GM12878 (cell line): ENCODE measurements at regions not wholly inside any gene's neighbourhood (a gene's known extent, or its start where the extent isn't known, plus 50 kb on each side); places are given as distances from the start of the nearest gene placed in this dataset.

ENCODE experiments used
- ATAC-seq: fragments of 200-7000 bp; cut with Tn5 transposase; 3 replicates; pipeline ENCODE4 v1.9.1; 2020; ENCODE audit warnings: mild to moderate bottlenecking, moderate library complexity
- BruUV-seq: library from RNA; stranded (reverse); fragments of 400-500 nt; replicated peaks from 2 replicates; lab custom pipeline; 2021; lab: Mats Ljungman, UMichigan
- CTCF ChIA-PET: fragments of 300-600 bp; sonication (Branson Sonifier 250); formaldehyde crosslinking; extraction: SDS; loops from one replicate; lab custom pipeline; 2021; ENCODE audit warnings: inconsistent platforms; lab: Yijun Ruan, JAX
- POLR2A ChIA-PET: fragments of 350-600 bp; formaldehyde crosslinking; extraction: SDS; loops from one replicate; lab custom pipeline; 2021; ENCODE audit warnings: inconsistent platforms; lab: Charles Lee
- RAD21 ChIA-PET: fragments of 300-600 bp; sonication (Branson Sonifier 250); formaldehyde crosslinking; loops from one replicate; lab custom pipeline; 2023; ENCODE audit warnings: antibody characterized with exemption; ENCODE audit not compliant: unreplicated experiment; lab: Charles Lee
- SMC1A ChIA-PET: fragments of 300-600 bp; sonication (Branson Sonifier 250); formaldehyde crosslinking; loops from one replicate; lab custom pipeline; 2023; ENCODE audit not compliant: unreplicated experiment, uncharacterized antibody; lab: Charles Lee
- DNase-seq: peaks from one replicate; pipeline ENCODE4 v3.0.0-alpha.2; 2011; ENCODE audit warnings: low read depth, low spot score
- FAIRE-seq: peaks from 3 replicates; lab custom pipeline; 2011; peaks lifted over from hg19 to GRCh38; lab: Jason Lieb, UNC
- H2AFZ ChIP-seq: 2 replicates; pipeline ENCODE4 v1.6.0; 2011; ENCODE audit warnings: low read depth, low read length, control low read depth; ENCODE audit not compliant: control insufficient read depth
- H3K27ac ChIP-seq: 2 replicates; pipeline ENCODE4 v1.5.1; 2011; ENCODE audit warnings: control low read depth; ENCODE audit not compliant: control insufficient read depth, insufficient read depth
- H3K27me3 ChIP-seq, 2 experiments: replicated peaks in 1 of 2; 2 replicates each; pipeline versions ENCODE4 v1.6.0 to v1.6.1; 2011; ENCODE audit warnings: low read length in 1 of 2; ENCODE audit not compliant: control insufficient read depth in 2 of 2, insufficient read depth in 2 of 2
- H3K36me3 ChIP-seq, 2 experiments: 2 replicates each; pipeline ENCODE4 v1.5.1; 2011; ENCODE audit warnings: low read length in 1 of 2; ENCODE audit not compliant: control insufficient read depth in 2 of 2, insufficient read depth in 2 of 2
- H3K4me1 ChIP-seq: 2 replicates; pipeline ENCODE4 v1.6.1; 2011; ENCODE audit warnings: mild to moderate bottlenecking, low read length, moderate library complexity, mixed read lengths; ENCODE audit not compliant: control insufficient read depth, insufficient read depth
- H3K4me2 ChIP-seq: 2 replicates; pipeline ENCODE4 v1.6.0; 2011; ENCODE audit warnings: control low read depth; ENCODE audit not compliant: control insufficient read depth, insufficient read depth
- H3K4me3 ChIP-seq: fragments of 200-600 bp; sonication (generic); 2 replicates; pipeline ENCODE4 v1.5.1; 2016
- H3K79me2 ChIP-seq: 2 replicates; pipeline ENCODE4 v1.6.0; 2011; ENCODE audit warnings: low read length; ENCODE audit not compliant: control insufficient read depth, insufficient read depth
- H3K9ac ChIP-seq: 2 replicates; pipeline ENCODE4 v1.8.0; 2011; ENCODE audit warnings: low read length, control low read depth, mixed read lengths; ENCODE audit not compliant: control insufficient read depth, insufficient read depth
- H3K9me3 ChIP-seq: replicated peaks from 3 replicates; pipeline ENCODE4 v1.5.1; 2011; ENCODE audit warnings: mild to moderate bottlenecking, low read length; ENCODE audit not compliant: control insufficient read depth, insufficient read depth
- H4K20me1 ChIP-seq: 2 replicates; pipeline ENCODE4 v1.6.0; 2011; ENCODE audit not compliant: control insufficient read depth, insufficient read depth
- CBFB ChIP-seq: IDR thresholded peaks from 2 replicates; pipeline ENCODE4 v1.6.1; 2016; ENCODE audit warnings: antibody characterized with exemption, low read depth
- CBX5 ChIP-seq: sonication (generic); IDR thresholded peaks from 2 replicates; pipeline ENCODE4 v1.6.1; 2016; ENCODE audit warnings: low read depth, moderate library complexity, mild to moderate bottlenecking, inconsistent platforms
- DPF2 ChIP-seq: fragments of 450-650 bp; IDR thresholded peaks from 2 replicates; pipeline ENCODE4 v1.6.1; 2017; ENCODE audit warnings: mild to moderate bottlenecking
- E4F1 ChIP-seq: fragments of 450-650 bp; IDR thresholded peaks from 2 replicates; pipeline ENCODE4 v1.6.1; 2018; ENCODE audit warnings: borderline replicate concordance, mild to moderate bottlenecking; ENCODE audit not compliant: partially characterized antibody
- HCFC1 ChIP-seq: fragments of 150-350 bp; IDR thresholded peaks from 2 replicates; pipeline ENCODE4 v1.6.1; 2014; ENCODE audit warnings: low read length
- MTA2 ChIP-seq: fragments of 450-650 bp; IDR thresholded peaks from 2 replicates; pipeline ENCODE4 v1.6.1; 2016; ENCODE audit warnings: low read depth, mild to moderate bottlenecking, moderate library complexity
- PAX8 ChIP-seq: fragments of 450-650 bp; IDR thresholded peaks from 2 replicates; pipeline ENCODE4 v1.6.1; 2017; ENCODE audit warnings: mild to moderate bottlenecking, moderate library complexity
- RCOR1 ChIP-seq: conservative IDR thresholded peaks from 2 replicates; pipeline ENCODE4 v1.6.1; 2012; ENCODE audit warnings: low read depth, low read length, improper control_type of control experiment
- SIX5 ChIP-seq: IDR thresholded peaks from 2 replicates; pipeline ENCODE4 v1.6.1; 2011; ENCODE audit warnings: mild to moderate bottlenecking, low read depth, low read length, moderate library complexity; ENCODE audit not compliant: severe bottlenecking
- SMAD5 ChIP-seq: IDR thresholded peaks from 2 replicates; pipeline ENCODE4 v1.6.1; 2016; ENCODE audit warnings: antibody characterized with exemption, low read depth
- SMARCA5 ChIP-seq: fragments of 450-650 bp; IDR thresholded peaks from 2 replicates; pipeline ENCODE4 v1.6.1; 2017; ENCODE audit warnings: mild to moderate bottlenecking
- TCF3 ChIP-seq: IDR thresholded peaks from 2 replicates; pipeline ENCODE4 v1.6.1; 2012; ENCODE audit warnings: low read depth, mild to moderate bottlenecking, low read length, borderline replicate concordance; ENCODE audit not compliant: insufficient read depth
- YBX1 ChIP-seq: fragments of 450-650 bp; IDR thresholded peaks from 2 replicates; pipeline ENCODE4 v1.6.1; 2016; ENCODE audit warnings: antibody characterized with exemption
- ZBED1 ChIP-seq: IDR thresholded peaks from 2 replicates; pipeline ENCODE4 v1.6.1; 2016; ENCODE audit warnings: borderline replicate concordance
- ZNF274 ChIP-seq: IDR thresholded peaks from one replicate; pipeline ENCODE4 v1.8.0; 2011; ENCODE audit not compliant: insufficient read length, insufficient read depth
- ZNF622 ChIP-seq: fragments of 450-650 bp; IDR thresholded peaks from 2 replicates; pipeline ENCODE4 v1.6.1; 2017; ENCODE audit warnings: mild to moderate bottlenecking, inconsistent platforms
- WGBS: methylation state at CpG from one replicate; pipeline ENCODE4 v1.1.6; 2016; ENCODE audit warnings: low lambda C conversion rate; ENCODE audit not compliant: insufficient replicate concordance, insufficient coverage; ENCODE audit errors: missing lambda C conversion rate; 5-methylcytosine and 5-hydroxymethylcytosine counted together
- in situ Hi-C: fragments of 300-500 bp; cut with MboI; formaldehyde crosslinking; loops from 9 replicates; pipeline ENCODE4 v1.14.3; 2018; ENCODE audit warnings: mixed read lengths
- intact Hi-C: fragments of 100-400 bp; cut with micrococcal nuclease; formaldehyde crosslinking; loops from one replicate; pipeline ENCODE4 v1.14.2; 2022; ENCODE audit not compliant: unreplicated experiment
- TF ChIP-seq, protein P1 (sequence below), 3 experiments: IDR thresholded peaks in 2 of 3; conservative IDR thresholded peaks in 1 of 3; 2 replicates each; pipeline ENCODE4 v1.5.1; 2011; ENCODE audit warnings: low read depth in 3 of 3, low read length in 3 of 3, mild to moderate bottlenecking in 3 of 3, control low read depth in 2 of 3, moderate library complexity in 2 of 3, inconsistent platforms in 1 of 3, mixed read lengths in 1 of 3; ENCODE audit not compliant: control insufficient read depth in 2 of 3, insufficient read depth in 1 of 3; ENCODE audit errors: extremely low read depth in 1 of 3
- TF ChIP-seq, protein P2 (sequence below): fragments of 450-650 bp; IDR thresholded peaks from 2 replicates; pipeline ENCODE4 v1.6.1; 2017; ENCODE audit warnings: mild to moderate bottlenecking

DNA sequence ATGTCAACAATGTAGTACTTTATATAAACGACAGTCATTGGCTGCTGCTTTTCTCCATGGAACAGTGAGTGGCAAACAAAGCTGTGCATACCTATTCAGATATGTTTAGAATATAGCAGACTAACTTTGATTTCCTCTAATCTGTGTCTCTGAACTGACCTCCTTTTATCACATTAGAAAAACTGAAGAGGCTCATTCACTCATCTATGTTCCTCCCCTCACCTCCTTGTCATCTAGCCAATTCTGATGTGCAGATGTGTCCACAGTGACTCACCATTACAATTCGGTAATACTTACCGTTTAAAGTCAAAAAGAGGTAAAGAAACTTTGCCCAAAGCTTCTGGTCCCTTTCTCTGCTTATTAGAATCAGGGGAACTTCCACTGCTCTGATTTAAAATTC is 51.5 kb upstream of the RPS13 start:
- ChIA-PET POLR2A (interaction anchor here (0.6 kb wide), 1 partner anchor 28 kb away, joined by 5 read pairs; no protein-coding TSS in a partner anchor), SMC1A (no interaction called here), CTCF (no interaction called here), RAD21 (no interaction called here)
- H2AFZ ChIP-seq = no peak overlapping the region
- H3K27me3 ChIP-seq = no peaks in the 10 kb centered on the region
- no peak overlapping the region for H3K4me3 ChIP-seq
- in situ Hi-C loops = no loop called here
- TF ChIP-seq CBFB (no peak), MTA2 (no peak), ZNF274 (no peak), SMARCA5 (no peak), SMAD5 (no peak), YBX1 (no peak), E4F1 (no peak), DPF2 (no peak), HCFC1 (no peak), PAX8 (no peak), RCOR1 (no peak), ZNF622 (no peak), ZBED1 (no peak), CBX5 (no peak), SIX5 (no peak), TCF3 (no peak)
- TF ChIP-seq, protein P1, sequence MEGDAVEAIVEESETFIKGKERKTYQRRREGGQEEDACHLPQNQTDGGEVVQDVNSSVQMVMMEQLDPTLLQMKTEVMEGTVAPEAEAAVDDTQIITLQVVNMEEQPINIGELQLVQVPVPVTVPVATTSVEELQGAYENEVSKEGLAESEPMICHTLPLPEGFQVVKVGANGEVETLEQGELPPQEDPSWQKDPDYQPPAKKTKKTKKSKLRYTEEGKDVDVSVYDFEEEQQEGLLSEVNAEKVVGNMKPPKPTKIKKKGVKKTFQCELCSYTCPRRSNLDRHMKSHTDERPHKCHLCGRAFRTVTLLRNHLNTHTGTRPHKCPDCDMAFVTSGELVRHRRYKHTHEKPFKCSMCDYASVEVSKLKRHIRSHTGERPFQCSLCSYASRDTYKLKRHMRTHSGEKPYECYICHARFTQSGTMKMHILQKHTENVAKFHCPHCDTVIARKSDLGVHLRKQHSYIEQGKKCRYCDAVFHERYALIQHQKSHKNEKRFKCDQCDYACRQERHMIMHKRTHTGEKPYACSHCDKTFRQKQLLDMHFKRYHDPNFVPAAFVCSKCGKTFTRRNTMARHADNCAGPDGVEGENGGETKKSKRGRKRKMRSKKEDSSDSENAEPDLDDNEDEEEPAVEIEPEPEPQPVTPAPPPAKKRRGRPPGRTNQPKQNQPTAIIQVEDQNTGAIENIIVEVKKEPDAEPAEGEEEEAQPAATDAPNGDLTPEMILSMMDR (IDR thresholded peaks at IDR 0.05 in 2 of 3, conservative IDR thresholded peaks at IDR 0.05 in 1 of 3; ENCODE audit: control insufficient read depth in 2 of 3, extremely low read depth in 1 of 3, insufficient read depth in 1 of 3, low read depth in 3 of 3, low read length in 3 of 3) = no peak
- TF ChIP-seq, protein P2, sequence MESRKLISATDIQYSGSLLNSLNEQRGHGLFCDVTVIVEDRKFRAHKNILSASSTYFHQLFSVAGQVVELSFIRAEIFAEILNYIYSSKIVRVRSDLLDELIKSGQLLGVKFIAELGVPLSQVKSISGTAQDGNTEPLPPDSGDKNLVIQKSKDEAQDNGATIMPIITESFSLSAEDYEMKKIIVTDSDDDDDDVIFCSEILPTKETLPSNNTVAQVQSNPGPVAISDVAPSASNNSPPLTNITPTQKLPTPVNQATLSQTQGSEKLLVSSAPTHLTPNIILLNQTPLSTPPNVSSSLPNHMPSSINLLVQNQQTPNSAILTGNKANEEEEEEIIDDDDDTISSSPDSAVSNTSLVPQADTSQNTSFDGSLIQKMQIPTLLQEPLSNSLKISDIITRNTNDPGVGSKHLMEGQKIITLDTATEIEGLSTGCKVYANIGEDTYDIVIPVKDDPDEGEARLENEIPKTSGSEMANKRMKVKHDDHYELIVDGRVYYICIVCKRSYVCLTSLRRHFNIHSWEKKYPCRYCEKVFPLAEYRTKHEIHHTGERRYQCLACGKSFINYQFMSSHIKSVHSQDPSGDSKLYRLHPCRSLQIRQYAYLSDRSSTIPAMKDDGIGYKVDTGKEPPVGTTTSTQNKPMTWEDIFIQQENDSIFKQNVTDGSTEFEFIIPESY = no peak
- intact Hi-C loops = no loop called here
- no peak overlapping the region for H3K4me2 ChIP-seq
- no peak for ATAC-seq
- no peaks in the 10 kb centered on the region for H3K4me1 ChIP-seq
- WGBS = 71% methylated on average over 3 of the region's 3 CpGs
- BruUV-seq = TSS peak; percentile 9
- H3K9ac ChIP-seq = no peak overlapping the region
- H3K36me3 ChIP-seq = peaks cover 0 to 7% of the 10 kb centered on the region in 2 experiments; a peak in 1 of 4 replicates
- no peak overlapping the region for H3K27ac ChIP-seq
- no peak for FAIRE-seq
- H3K9me3 ChIP-seq = no peaks in the 10 kb centered on the region
- H3K79me2 ChIP-seq = no peaks in the 10 kb centered on the region
- H4K20me1 ChIP-seq = no peaks in the 10 kb centered on the region
- DNase-seq = no peak
